IMR-90 (cell line): ENCODE measurements at regions not wholly inside any gene's neighbourhood (a gene's known extent, or its start where the extent isn't known, plus 50 kb on each side); places are given as distances from the start of the nearest gene placed in this dataset.

ENCODE experiments used
- ATAC-seq: fragments of 200-7000 bp; cut with Tn5 transposase; 2 replicates; pipeline ENCODE4 v1.9.1; 2020; ENCODE audit warnings: low read depth, mild to moderate bottlenecking, moderate library complexity
- BruUV-seq: library from RNA; stranded (reverse); fragments of 400-500 nt; replicated peaks from 2 replicates; lab custom pipeline; 2021; lab: Mats Ljungman, UMichigan
- CTCF ChIA-PET: fragments of 300-600 bp; formaldehyde crosslinking; extraction: SDS; loops from one replicate; lab custom pipeline; 2021; ENCODE audit warnings: antibody characterized with exemption; lab: Yijun Ruan, JAX
- POLR2A ChIA-PET: fragments of 300-600 bp; sonication (Branson Sonifier 250); formaldehyde crosslinking; loops from one replicate; lab custom pipeline; 2022; ENCODE audit warnings: antibody characterized with exemption; ENCODE audit not compliant: unreplicated experiment; lab: Charles Lee
- DNase-seq: peaks from one replicate; pipeline ENCODE4 v3.0.0; 2013
- H2AFZ ChIP-seq: replicated peaks from 2 replicates; pipeline ENCODE3; 2013; ENCODE audit warnings: low read length, mild to moderate bottlenecking; ENCODE audit not compliant: poor library complexity
- H2AK5ac ChIP-seq: 2 replicates; pipeline ENCODE4 v1.6.1; 2013; ENCODE audit warnings: low read depth, low read length, inconsistent platforms
- H2AK9ac ChIP-seq: replicated peaks from 2 replicates; pipeline ENCODE3; 2013; ENCODE audit warnings: mild to moderate bottlenecking, low read depth, low read length, moderate library complexity; ENCODE audit not compliant: poor library complexity
- H2BK120ac ChIP-seq: 2 replicates; pipeline ENCODE4 v1.6.1; 2013; ENCODE audit warnings: low read depth, low read length, inconsistent platforms
- H2BK15ac ChIP-seq: 3 replicates; pipeline ENCODE4 v1.6.1; 2013; ENCODE audit warnings: low read depth, low read length, inconsistent platforms
- H2BK20ac ChIP-seq: 2 replicates; pipeline ENCODE4 v1.6.1; 2013; ENCODE audit warnings: low read depth, mild to moderate bottlenecking, inconsistent platforms, low read length, moderate library complexity
- H2BK5ac ChIP-seq: 2 replicates; pipeline ENCODE4 v1.6.1; 2013; ENCODE audit warnings: mild to moderate bottlenecking, low read depth, low read length, inconsistent platforms; ENCODE audit not compliant: poor library complexity, severe bottlenecking
- H3K14ac ChIP-seq: replicated peaks from 2 replicates; pipeline ENCODE4 v1.6.1; 2013; ENCODE audit warnings: low read depth, low read length, inconsistent platforms
- H3K18ac ChIP-seq: 2 replicates; pipeline ENCODE4 v1.6.1; 2013; ENCODE audit warnings: low read depth, low read length, control low read depth
- H3K23ac ChIP-seq: 2 replicates; pipeline ENCODE4 v1.6.1; 2013; ENCODE audit warnings: low read depth, low read length, inconsistent platforms
- H3K27ac ChIP-seq: 2 replicates; pipeline ENCODE4 v1.5.1; 2013; ENCODE audit warnings: mild to moderate bottlenecking, control low read depth, low read length; ENCODE audit not compliant: insufficient read depth
- H3K27me3 ChIP-seq: 2 replicates; pipeline ENCODE4 v1.6.1; 2013; ENCODE audit warnings: low read length; ENCODE audit not compliant: control insufficient read depth, insufficient read depth
- H3K36me3 ChIP-seq: 2 replicates; pipeline ENCODE4 v1.6.1; 2013; ENCODE audit warnings: low read length, mixed read lengths; ENCODE audit not compliant: control insufficient read depth, insufficient read depth
- H3K4ac ChIP-seq: 2 replicates; pipeline ENCODE4 v1.6.1; 2013; ENCODE audit warnings: low read depth, low read length, inconsistent platforms
- H3K4me1 ChIP-seq: 2 replicates; pipeline ENCODE4 v1.6.1; 2013; ENCODE audit warnings: low read length, mixed read lengths; ENCODE audit not compliant: control insufficient read depth, insufficient read depth
- H3K4me2 ChIP-seq: 2 replicates; pipeline ENCODE4 v1.6.1; 2013; ENCODE audit warnings: low read depth, mild to moderate bottlenecking, control low read depth, low read length, moderate library complexity
- H3K4me3 ChIP-seq: 2 replicates; pipeline ENCODE4 v1.5.1; 2013; ENCODE audit warnings: low read depth, mild to moderate bottlenecking, control low read depth, low read length, moderate library complexity; ENCODE audit not compliant: insufficient read depth
- H3K56ac ChIP-seq: 2 replicates; pipeline ENCODE4 v1.6.1; 2013; ENCODE audit warnings: low read length, inconsistent platforms; ENCODE audit not compliant: insufficient read depth; ENCODE audit errors: extremely low read depth
- H3K79me1 ChIP-seq, 2 experiments: 2 replicates each; pipeline ENCODE4 v1.6.1; 2013; ENCODE audit warnings: low read length in 2 of 2, inconsistent platforms in 1 of 2, low read depth in 1 of 2
- H3K9ac ChIP-seq: 2 replicates; pipeline ENCODE4 v1.6.1; 2013; ENCODE audit warnings: low read depth, low read length, control low read depth
- H3K9me1 ChIP-seq: 2 replicates; pipeline ENCODE4 v1.6.1; 2013; ENCODE audit warnings: low read length, inconsistent platforms; ENCODE audit not compliant: insufficient read depth
- H3K9me3 ChIP-seq: 2 replicates; pipeline ENCODE4 v1.6.1; 2013; ENCODE audit warnings: low read length; ENCODE audit not compliant: control insufficient read depth, insufficient read depth
- H4K20me1 ChIP-seq: 2 replicates; pipeline ENCODE4 v1.6.1; 2013; ENCODE audit warnings: low read length, inconsistent platforms; ENCODE audit not compliant: insufficient read depth
- H4K5ac ChIP-seq: 2 replicates; pipeline ENCODE4 v1.6.1; 2013; ENCODE audit warnings: mild to moderate bottlenecking, low read depth, low read length, control low read depth
- H4K8ac ChIP-seq, 2 experiments: 2 replicates each; pipeline ENCODE4 v1.6.1; 2013; ENCODE audit warnings: low read depth in 2 of 2, low read length in 2 of 2, control low read depth in 1 of 2, inconsistent platforms in 1 of 2
- H4K91ac ChIP-seq: 2 replicates; pipeline ENCODE4 v1.6.1; 2013; ENCODE audit warnings: low read depth, low read length, inconsistent platforms; ENCODE audit not compliant: insufficient read depth
- BHLHE40 ChIP-seq: fragments of 150-350 bp; IDR thresholded peaks from 2 replicates; pipeline ENCODE4 v1.6.1; 2016; ENCODE audit warnings: mild to moderate bottlenecking, low read depth, low read length
- CHD1 ChIP-seq: IDR thresholded peaks from 2 replicates; pipeline ENCODE4 v1.6.1; 2012; ENCODE audit warnings: low read depth, low read length, improper control_type of control experiment
- FOS ChIP-seq: fragments of 150-350 bp; IDR thresholded peaks from 2 replicates; pipeline ENCODE4 v1.6.1; 2016; ENCODE audit warnings: low read depth, low read length
- MAFK ChIP-seq: IDR thresholded peaks from 2 replicates; pipeline ENCODE4 v1.6.1; 2012; ENCODE audit warnings: low read depth, low read length, improper control_type of control experiment
- MXI1 ChIP-seq: IDR thresholded peaks from 2 replicates; pipeline ENCODE4 v1.6.1; 2012; ENCODE audit warnings: low read depth, mild to moderate bottlenecking, low read length, moderate library complexity, borderline replicate concordance
- NFE2L2 ChIP-seq: fragments of 150-350 bp; IDR thresholded peaks from 2 replicates; pipeline ENCODE4 v1.6.1; 2016; ENCODE audit warnings: low read depth, mild to moderate bottlenecking, low read length
- RAD21 ChIP-seq: IDR thresholded peaks from 2 replicates; pipeline ENCODE4 v1.6.1; 2012; ENCODE audit warnings: low read length, improper control_type of control experiment
- RCOR1 ChIP-seq: IDR thresholded peaks from 2 replicates; pipeline ENCODE4 v1.6.1; 2012; ENCODE audit warnings: mild to moderate bottlenecking, low read length, improper control_type of control experiment; ENCODE audit not compliant: insufficient replicate concordance
- SMC3 ChIP-seq: fragments of 150-350 bp; IDR thresholded peaks from 2 replicates; pipeline ENCODE4 v1.6.1; 2016; ENCODE audit warnings: low read depth, mild to moderate bottlenecking, antibody characterized with exemption, low read length, moderate library complexity
- WGBS, 2 experiments: methylation state at CpG; one replicate each; pipeline versions ENCODE4 v1.1.5 to v1.1.7; 2013; ENCODE audit warnings: missing lambda C conversion rate in 2 of 2; ENCODE audit not compliant: insufficient read length in 1 of 2; ENCODE audit errors: extremely low coverage in 2 of 2; 5-methylcytosine and 5-hydroxymethylcytosine counted together
- dilution Hi-C: fragments of 300-500 bp; cut with HindIII; formaldehyde crosslinking; loops from one replicate; pipeline ENCODE4 v1.14.3; 2018; ENCODE audit warnings: low sequenced_read_pairs; ENCODE audit not compliant: unreplicated experiment
- in situ Hi-C: fragments of 300-500 bp; cut with MboI; formaldehyde crosslinking; loops from 3 replicates; pipeline ENCODE4 v1.14.3; 2019; ENCODE audit warnings: low sequenced_read_pairs, inconsistent platforms, mixed read lengths
- intact Hi-C: fragments of 100-400 bp; cut with micrococcal nuclease; formaldehyde crosslinking; loops from 2 replicates; pipeline ENCODE4 v1.10.0; 2022
- TF ChIP-seq, protein P1 (sequence below): fragments of 150-350 bp; IDR thresholded peaks from 2 replicates; pipeline ENCODE4 v1.6.1; 2016; ENCODE audit warnings: low read depth, mild to moderate bottlenecking, low read length, moderate library complexity, borderline replicate concordance
- TF ChIP-seq, protein P2 (sequence below): fragments of 150-350 bp; IDR thresholded peaks from 2 replicates; pipeline ENCODE4 v1.6.1; 2017; ENCODE audit warnings: mild to moderate bottlenecking, antibody characterized with exemption, low read length, low read depth
- TF ChIP-seq, protein P3 (sequence below): conservative IDR thresholded peaks from 2 replicates; pipeline ENCODE4 v1.5.1; 2012; ENCODE audit warnings: mild to moderate bottlenecking, low read depth, low read length, improper control_type of control experiment

DNA sequence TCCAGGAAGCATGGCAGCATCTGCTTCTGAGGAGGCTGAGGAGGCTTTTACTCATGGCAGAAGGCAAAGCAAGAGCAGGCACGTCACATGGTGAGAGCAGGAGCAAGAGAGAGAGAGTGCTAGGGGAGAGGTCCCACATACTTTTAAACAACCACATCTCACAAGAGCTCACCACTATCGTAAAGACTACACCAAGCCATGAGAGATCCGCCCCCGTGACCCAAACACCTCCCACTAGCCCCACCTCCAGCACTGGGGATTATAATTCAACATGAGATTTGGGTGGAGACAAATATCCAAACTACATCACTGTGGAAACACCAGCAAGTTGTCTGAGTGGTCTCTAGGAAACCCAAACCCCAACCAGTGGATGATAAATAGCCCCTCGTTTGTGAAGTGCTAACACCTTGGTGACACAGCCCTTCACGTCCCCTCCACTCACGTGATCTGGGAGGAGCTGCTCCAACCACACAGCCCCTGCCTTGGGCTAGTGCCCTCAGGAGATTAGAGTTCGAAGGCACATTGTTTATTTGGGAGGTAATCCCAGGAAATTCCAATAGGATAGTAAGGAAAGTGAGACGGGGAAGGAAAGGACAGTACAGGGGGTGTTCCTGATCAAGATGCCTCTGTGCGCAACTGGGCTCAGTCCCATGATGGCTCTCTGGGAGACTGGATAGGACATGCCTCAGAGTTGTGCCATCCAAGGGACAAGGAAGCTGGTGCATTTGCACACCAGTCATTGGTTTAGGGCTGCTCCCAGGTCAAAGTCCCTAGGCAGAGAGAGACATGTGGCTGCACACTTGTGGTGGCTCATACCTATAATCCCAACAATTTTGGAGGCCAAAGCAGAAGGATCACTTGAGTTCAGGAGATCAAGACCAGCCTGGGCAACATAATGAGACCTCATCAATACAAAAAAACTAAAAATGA lies 80.6 kb upstream of the CTNNB1 start (continued):
- TF ChIP-seq BHLHE40, result no peak

DNA sequence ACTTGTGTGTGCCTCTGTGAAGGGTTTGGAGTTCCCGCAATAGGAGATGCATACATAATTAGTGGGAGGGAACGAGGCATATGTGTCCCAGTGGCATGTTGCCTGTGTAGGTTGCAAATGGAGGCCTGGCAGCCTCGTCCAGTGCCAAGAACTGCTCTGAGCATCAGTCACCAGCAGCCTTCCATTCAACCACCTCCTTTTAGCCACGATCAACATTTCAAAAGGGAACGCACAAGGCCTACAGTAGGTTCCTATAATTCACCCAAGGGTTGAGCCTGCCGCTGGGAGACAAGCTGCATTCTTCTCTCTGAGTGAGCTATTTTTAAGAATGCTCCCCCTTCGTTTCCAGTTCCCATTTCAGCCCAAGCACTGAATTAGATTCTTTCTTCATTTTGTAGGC lies 78.8 kb upstream of the CTNNB1 start:
- BruUV-seq, result no TSS peak
- H3K4me1 ChIP-seq, result no peaks in the 10 kb centered on the region; the same call in 1 of the 2 replicates
- TF ChIP-seq, protein P1, sequence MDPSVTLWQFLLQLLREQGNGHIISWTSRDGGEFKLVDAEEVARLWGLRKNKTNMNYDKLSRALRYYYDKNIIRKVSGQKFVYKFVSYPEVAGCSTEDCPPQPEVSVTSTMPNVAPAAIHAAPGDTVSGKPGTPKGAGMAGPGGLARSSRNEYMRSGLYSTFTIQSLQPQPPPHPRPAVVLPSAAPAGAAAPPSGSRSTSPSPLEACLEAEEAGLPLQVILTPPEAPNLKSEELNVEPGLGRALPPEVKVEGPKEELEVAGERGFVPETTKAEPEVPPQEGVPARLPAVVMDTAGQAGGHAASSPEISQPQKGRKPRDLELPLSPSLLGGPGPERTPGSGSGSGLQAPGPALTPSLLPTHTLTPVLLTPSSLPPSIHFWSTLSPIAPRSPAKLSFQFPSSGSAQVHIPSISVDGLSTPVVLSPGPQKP, result no peak
- TF ChIP-seq BHLHE40 (no peak), RAD21 (no peak), NFE2L2 (no peak), MAFK (no peak), FOS (no peak), CHD1 (no peak), SMC3 (no peak), MXI1 (no peak), RCOR1 (no peak)
- TF ChIP-seq, protein P2, sequence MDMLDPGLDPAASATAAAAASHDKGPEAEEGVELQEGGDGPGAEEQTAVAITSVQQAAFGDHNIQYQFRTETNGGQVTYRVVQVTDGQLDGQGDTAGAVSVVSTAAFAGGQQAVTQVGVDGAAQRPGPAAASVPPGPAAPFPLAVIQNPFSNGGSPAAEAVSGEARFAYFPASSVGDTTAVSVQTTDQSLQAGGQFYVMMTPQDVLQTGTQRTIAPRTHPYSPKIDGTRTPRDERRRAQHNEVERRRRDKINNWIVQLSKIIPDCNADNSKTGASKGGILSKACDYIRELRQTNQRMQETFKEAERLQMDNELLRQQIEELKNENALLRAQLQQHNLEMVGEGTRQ, result no peak
- TF ChIP-seq, protein P3, sequence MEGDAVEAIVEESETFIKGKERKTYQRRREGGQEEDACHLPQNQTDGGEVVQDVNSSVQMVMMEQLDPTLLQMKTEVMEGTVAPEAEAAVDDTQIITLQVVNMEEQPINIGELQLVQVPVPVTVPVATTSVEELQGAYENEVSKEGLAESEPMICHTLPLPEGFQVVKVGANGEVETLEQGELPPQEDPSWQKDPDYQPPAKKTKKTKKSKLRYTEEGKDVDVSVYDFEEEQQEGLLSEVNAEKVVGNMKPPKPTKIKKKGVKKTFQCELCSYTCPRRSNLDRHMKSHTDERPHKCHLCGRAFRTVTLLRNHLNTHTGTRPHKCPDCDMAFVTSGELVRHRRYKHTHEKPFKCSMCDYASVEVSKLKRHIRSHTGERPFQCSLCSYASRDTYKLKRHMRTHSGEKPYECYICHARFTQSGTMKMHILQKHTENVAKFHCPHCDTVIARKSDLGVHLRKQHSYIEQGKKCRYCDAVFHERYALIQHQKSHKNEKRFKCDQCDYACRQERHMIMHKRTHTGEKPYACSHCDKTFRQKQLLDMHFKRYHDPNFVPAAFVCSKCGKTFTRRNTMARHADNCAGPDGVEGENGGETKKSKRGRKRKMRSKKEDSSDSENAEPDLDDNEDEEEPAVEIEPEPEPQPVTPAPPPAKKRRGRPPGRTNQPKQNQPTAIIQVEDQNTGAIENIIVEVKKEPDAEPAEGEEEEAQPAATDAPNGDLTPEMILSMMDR, result no peak

More for the DNA sequence above, 78.8 kb upstream of the CTNNB1 start:
- H3K23ac ChIP-seq, result no peak overlapping the region
- no peaks in the 10 kb centered on the region for H3K79me1 ChIP-seq
- H3K27ac ChIP-seq, result no peak overlapping the region
- dilution Hi-C loops, result no loop called here
- peaks cover 2% of the 10 kb centered on the region; the same call in 1 of the 2 replicates for H3K27me3 ChIP-seq
- ATAC-seq (no peak), DNase-seq (no peak)
- no peak overlapping the region for H3K9ac ChIP-seq
- no peaks in the 10 kb centered on the region for H3K36me3 ChIP-seq
- H3K9me1 ChIP-seq, result no peaks in the 10 kb centered on the region; the same call in 1 of the 2 replicates
- in situ Hi-C loops, result no loop called here
- ChIA-PET POLR2A (no interaction called here), CTCF (interaction anchor here (0.7 kb wide), 1 partner anchor 41 kb away, joined by 3 read pairs; no protein-coding TSS in a partner anchor)
- 32% methylated on average over 2 of the region's 7 CpGs; no CpG with 5 or more reads in 1 of the 2 experiments for WGBS, 2 experiments
- H2AK5ac ChIP-seq, result no peak overlapping the region
- no peak overlapping the region for H3K4me3 ChIP-seq
- no peak overlapping the region for H4K8ac ChIP-seq
- H4K91ac ChIP-seq, result no peak overlapping the region
- H4K20me1 ChIP-seq, result no peaks in the 10 kb centered on the region
- intact Hi-C loops, result no loop called here
- H2BK5ac ChIP-seq, result no peak overlapping the region
- H2AK9ac ChIP-seq, result no peak overlapping the region
- no peak overlapping the region for H3K56ac ChIP-seq
- H3K4ac ChIP-seq, result no peak overlapping the region
- no peak overlapping the region for H2BK120ac ChIP-seq
- peaks cover 4% of the 10 kb centered on the region; the same call in 1 of the 2 replicates for H3K9me3 ChIP-seq
- no peak overlapping the region for H3K4me2 ChIP-seq
- no peak overlapping the region for H4K5ac ChIP-seq
- no peak overlapping the region for H2AFZ ChIP-seq
- no peak overlapping the region for H2BK20ac ChIP-seq
- no peak overlapping the region for H3K14ac ChIP-seq
- H2BK15ac ChIP-seq, result no peak overlapping the region
- no peak overlapping the region for H3K18ac ChIP-seq
